ENCODE measurements at regions not wholly inside any gene's neighbourhood (a gene's known extent, or its start where the extent isn't known, plus 50 kb on each side); places are given as distances from the start of the nearest gene placed in this dataset.

GRCh38 chr2:156695020-156695419 lies 258.8 kb downstream of the GPD2 start:
- Histone ChIP-seq H4K20me1 (ENCODE audit: insufficient read depth, low read length) (no peaks in the 10 kb centered on the region), H3K4me1 (ENCODE audit: insufficient read depth, low read length, poor library complexity, severe bottlenecking) (no peaks in the 10 kb centered on the region), H3K36me3 (ENCODE audit: insufficient read depth, low read length) (no peaks in the 10 kb centered on the region), H2AFZ (ENCODE audit: low read length) (no peak overlapping the region), H3K27ac (ENCODE audit: low read depth, low read length, poor library complexity, severe bottlenecking) (no peak overlapping the region), H3K9me2 (ENCODE audit: insufficient read depth, low read length) (no peaks in the 10 kb centered on the region), H3K4me2 (ENCODE audit: low read length) (no peak overlapping the region), H3K9me3 (ENCODE audit: low read length) (no peaks in the 10 kb centered on the region), H3K79me2 (ENCODE audit: insufficient read depth, low read depth, low read length) (no peaks in the 10 kb centered on the region), H3K4me3 (ENCODE audit: low read depth, low read length, poor library complexity, severe bottlenecking) (no peak overlapping the region)
- no peak for DNase-seq (ENCODE audit: low spot score)
- intact Hi-C loops (cut with micrococcal nuclease; ENCODE audit: unreplicated experiment) = no loop called here
- ChIA-PET POLR2A (interaction anchor here (0.9 kb wide), 1 partner anchor 10 kb away, joined by 3 read pairs; no protein-coding TSS in a partner anchor), CTCF (ENCODE audit: unreplicated experiment) (no interaction called here)
- no TSS peak for BruUV-seq (replicated peaks)
- TF ChIP-seq CTCF (conservative IDR thresholded peaks at IDR 0.05; ENCODE audit: low read length) = no peak
- TF ChIP-seq EZH2phosphoT487 (IDR thresholded peaks at IDR 0.05; ENCODE audit: borderline replicate concordance, low read depth, low read length) = no peak

GRCh38 chr2:156695595-156695994 lies 259.4 kb downstream of the GPD2 start:
- no peak overlapping the region for H3K27ac ChIP-seq (ENCODE audit: low read depth, low read length, poor library complexity, severe bottlenecking)
- DNase-seq (ENCODE audit: low spot score) = no peak
- H3K36me3 ChIP-seq (ENCODE audit: insufficient read depth, low read length) = no peaks in the 10 kb centered on the region
- H3K9me3 ChIP-seq (ENCODE audit: low read length) = no peaks in the 10 kb centered on the region
- intact Hi-C loops (cut with micrococcal nuclease; ENCODE audit: unreplicated experiment) = no loop called here
- H3K4me3 ChIP-seq (ENCODE audit: low read depth, low read length, poor library complexity, severe bottlenecking) = no peak overlapping the region
- no peaks in the 10 kb centered on the region for H3K79me2 ChIP-seq (ENCODE audit: insufficient read depth, low read depth, low read length)
- no peaks in the 10 kb centered on the region for H3K4me1 ChIP-seq (ENCODE audit: insufficient read depth, low read length, poor library complexity, severe bottlenecking)
- H4K20me1 ChIP-seq (ENCODE audit: insufficient read depth, low read length) = no peaks in the 10 kb centered on the region
- no peaks in the 10 kb centered on the region for H3K9me2 ChIP-seq (ENCODE audit: insufficient read depth, low read length)
- H3K4me2 ChIP-seq (ENCODE audit: low read length) = no peak overlapping the region
- TF ChIP-seq CTCF (conservative IDR thresholded peaks at IDR 0.05; ENCODE audit: low read length) (0 out of 2 replicates have a peak, but pooled peaks have one; percentile 32), EZH2phosphoT487 (IDR thresholded peaks at IDR 0.05; ENCODE audit: borderline replicate concordance, low read depth, low read length) (no peak)
- no TSS peak for BruUV-seq (replicated peaks)
- ChIA-PET CTCF (ENCODE audit: unreplicated experiment) (no interaction called here), POLR2A (no interaction called here)
- H2AFZ ChIP-seq (ENCODE audit: low read length) = no peak overlapping the region

GRCh38 chr2:156697906-156698305 lies 261.7 kb downstream of the GPD2 start:
- Histone ChIP-seq H3K79me2 (ENCODE audit: insufficient read depth, low read depth, low read length) (no peaks in the 10 kb centered on the region), H2AFZ (ENCODE audit: low read length) (no peak overlapping the region), H3K4me2 (ENCODE audit: low read length) (no peak overlapping the region), H3K4me1 (ENCODE audit: insufficient read depth, low read length, poor library complexity, severe bottlenecking) (no peaks in the 10 kb centered on the region), H3K36me3 (ENCODE audit: insufficient read depth, low read length) (no peaks in the 10 kb centered on the region), H3K4me3 (ENCODE audit: low read depth, low read length, poor library complexity, severe bottlenecking) (no peak overlapping the region), H4K20me1 (ENCODE audit: insufficient read depth, low read length) (no peaks in the 10 kb centered on the region), H3K9me3 (ENCODE audit: low read length) (no peaks in the 10 kb centered on the region), H3K9me2 (ENCODE audit: insufficient read depth, low read length) (no peaks in the 10 kb centered on the region), H3K27ac (ENCODE audit: low read depth, low read length, poor library complexity, severe bottlenecking) (no peak overlapping the region)
- no TSS peak for BruUV-seq (replicated peaks)
- intact Hi-C loops (cut with micrococcal nuclease; ENCODE audit: unreplicated experiment) = no loop called here
- CTCF ChIA-PET (ENCODE audit: unreplicated experiment) = no interaction called here
- DNase-seq (ENCODE audit: low spot score) = no peak
- TF ChIP-seq CTCF (conservative IDR thresholded peaks at IDR 0.05; ENCODE audit: low read length) = no peak
- TF ChIP-seq EZH2phosphoT487 (IDR thresholded peaks at IDR 0.05; ENCODE audit: borderline replicate concordance, low read depth, low read length) = no peak
- POLR2A ChIA-PET = no interaction called here

Data from OCI-LY7 (cell line).